Astrocyte (in vitro differentiated cells and primary cell): ENCODE measurements at regions not wholly inside any gene's neighbourhood (a gene's known extent, or its start where the extent isn't known, plus 50 kb on each side); places are given as distances from the start of the nearest gene placed in this dataset.

ENCODE experiments used
- EZH2 ChIP-seq: IDR thresholded peaks from 2 replicates; pipeline ENCODE4 v1.6.1; 2012; ENCODE audit warnings: mild to moderate bottlenecking, low read length, inconsistent platforms; ENCODE audit not compliant: insufficient read depth
- TF ChIP-seq, protein P1 (sequence below): IDR thresholded peaks from 2 replicates; pipeline ENCODE4 v1.5.1; 2011; ENCODE audit warnings: low read depth, mild to moderate bottlenecking, inconsistent platforms, low read length, moderate library complexity; ENCODE audit not compliant: insufficient read depth

DNA sequence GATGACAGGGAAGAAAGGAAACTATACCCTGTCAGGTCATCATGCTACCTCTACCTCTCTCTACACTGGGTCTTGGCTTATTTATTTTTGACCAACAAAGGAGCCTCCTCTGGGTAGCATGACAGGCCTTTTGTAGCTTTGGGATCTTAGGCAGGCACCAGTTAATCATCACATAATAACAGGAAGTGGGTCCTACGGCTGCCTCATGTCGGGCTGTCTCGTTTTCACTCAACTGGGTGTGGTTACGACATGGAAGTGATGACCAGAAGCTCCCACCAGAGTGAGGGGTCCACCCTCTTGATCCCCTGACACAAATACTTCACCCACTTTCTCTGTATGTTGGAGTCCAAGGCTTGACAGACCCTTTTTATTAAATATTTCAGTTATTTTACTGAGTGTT lies 105.3 kb downstream of the CD47 start:
- TF ChIP-seq EZH2, result no peak
- TF ChIP-seq, protein P1, sequence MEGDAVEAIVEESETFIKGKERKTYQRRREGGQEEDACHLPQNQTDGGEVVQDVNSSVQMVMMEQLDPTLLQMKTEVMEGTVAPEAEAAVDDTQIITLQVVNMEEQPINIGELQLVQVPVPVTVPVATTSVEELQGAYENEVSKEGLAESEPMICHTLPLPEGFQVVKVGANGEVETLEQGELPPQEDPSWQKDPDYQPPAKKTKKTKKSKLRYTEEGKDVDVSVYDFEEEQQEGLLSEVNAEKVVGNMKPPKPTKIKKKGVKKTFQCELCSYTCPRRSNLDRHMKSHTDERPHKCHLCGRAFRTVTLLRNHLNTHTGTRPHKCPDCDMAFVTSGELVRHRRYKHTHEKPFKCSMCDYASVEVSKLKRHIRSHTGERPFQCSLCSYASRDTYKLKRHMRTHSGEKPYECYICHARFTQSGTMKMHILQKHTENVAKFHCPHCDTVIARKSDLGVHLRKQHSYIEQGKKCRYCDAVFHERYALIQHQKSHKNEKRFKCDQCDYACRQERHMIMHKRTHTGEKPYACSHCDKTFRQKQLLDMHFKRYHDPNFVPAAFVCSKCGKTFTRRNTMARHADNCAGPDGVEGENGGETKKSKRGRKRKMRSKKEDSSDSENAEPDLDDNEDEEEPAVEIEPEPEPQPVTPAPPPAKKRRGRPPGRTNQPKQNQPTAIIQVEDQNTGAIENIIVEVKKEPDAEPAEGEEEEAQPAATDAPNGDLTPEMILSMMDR, result no peak
